Transverse colon (tissue), 4 donors: ENCODE measurements at regions not wholly inside any gene's neighbourhood (a gene's known extent, or its start where the extent isn't known, plus 50 kb on each side); places are given as distances from the start of the nearest gene placed in this dataset.

Experiments
- DNase-seq: peaks from one replicate; pipeline ENCODE4 v3.0.0-alpha.2; 2019
- H3K27ac ChIP-seq, 4 donors: fragments of 200-600 bp; sonication (generic); 2 replicates each; pipeline ENCODE4 v1.5.1; 2016 to 2018; ENCODE audit warnings: inconsistent platforms in 4 of 4
- H3K27me3 ChIP-seq: fragments of 200-600 bp; sonication (generic); 2 replicates; pipeline ENCODE4 v1.5.1; 2017; ENCODE audit warnings: inconsistent platforms
- H3K36me3 ChIP-seq, 4 donors: fragments of 200-600 bp; sonication (generic); 2 replicates each; pipeline ENCODE4 v1.5.1; 2017 to 2019; ENCODE audit warnings: inconsistent platforms in 4 of 4
- H3K4me1 ChIP-seq, 4 donors: fragments of 200-600 bp; sonication (generic); 2 replicates each; pipeline ENCODE4 v1.5.1; 2017 to 2020; ENCODE audit warnings: inconsistent platforms in 4 of 4
- H3K4me3 ChIP-seq, 4 donors: fragments of 200-600 bp; sonication (generic); 1 replicate in 1 of 4; 2 replicates in 3 of 4; pipeline versions ENCODE4 v1.5.1 to v1.6.1; 2017 to 2019; ENCODE audit warnings: inconsistent platforms in 4 of 4
- H3K9me3 ChIP-seq, 2 donors: fragments of 200-600 bp; sonication (generic); 2 replicates each; pipeline ENCODE4 v1.5.1; 2017 to 2019; ENCODE audit warnings: inconsistent platforms in 2 of 2
- EP300 ChIP-seq: sonication (generic); formaldehyde crosslinking; IDR thresholded peaks from one replicate; pipeline ENCODE4 v1.6.1; 2017; ENCODE audit warnings: antibody characterized with exemption, low read depth
- POLR2A ChIP-seq: fragments of 450-650 bp; IDR thresholded peaks from one replicate; pipeline ENCODE4 v1.6.1; 2016; ENCODE audit warnings: antibody characterized with exemption, mild to moderate bottlenecking, moderate library complexity
- POLR2AphosphoS5 ChIP-seq, 3 donors: sonication (generic); formaldehyde crosslinking; IDR thresholded peaks; one replicate each; pipeline ENCODE4 v1.6.1; 2016; ENCODE audit warnings: antibody characterized with exemption in 3 of 3
- WGBS, 2 donors: methylation state at CpG; one replicate each; pipeline ENCODE4 v1.1.5; 2018; ENCODE audit warnings: low coverage in 1 of 2; 5-methylcytosine and 5-hydroxymethylcytosine counted together
- in situ Hi-C, 4 donors: fragments of 200-750 bp; cut with MboI; loops; one replicate each; pipeline versions ENCODE4 v1.15.0 to v1.15.1; 2017; ENCODE audit warnings: low sequenced_read_pairs in 3 of 4, low pct_ligation_motif_present in 1 of 4, low pct_unique_long_range_greater_than_20kb in 1 of 4
- intact Hi-C: fragments of 100-400 bp; cut with DNase I; formaldehyde crosslinking; loops from one replicate; pipeline ENCODE4 v1.15.1; 2023; ENCODE audit warnings: low total_unique reads
- TF ChIP-seq, protein P1 (sequence below), 5 experiments: fragments of 200-600 bp in 3 of 5; fragments of 450-650 bp in 2 of 5; sonication (generic) in 3 of 5; IDR thresholded peaks; 1 replicate in 2 of 5; 2 replicates in 3 of 5; pipeline ENCODE4 v1.5.1; 2016 to 2017; ENCODE audit warnings: antibody characterized with exemption in 5 of 5, inconsistent platforms in 3 of 5, mild to moderate bottlenecking in 2 of 5, moderate library complexity in 1 of 5

DNA sequence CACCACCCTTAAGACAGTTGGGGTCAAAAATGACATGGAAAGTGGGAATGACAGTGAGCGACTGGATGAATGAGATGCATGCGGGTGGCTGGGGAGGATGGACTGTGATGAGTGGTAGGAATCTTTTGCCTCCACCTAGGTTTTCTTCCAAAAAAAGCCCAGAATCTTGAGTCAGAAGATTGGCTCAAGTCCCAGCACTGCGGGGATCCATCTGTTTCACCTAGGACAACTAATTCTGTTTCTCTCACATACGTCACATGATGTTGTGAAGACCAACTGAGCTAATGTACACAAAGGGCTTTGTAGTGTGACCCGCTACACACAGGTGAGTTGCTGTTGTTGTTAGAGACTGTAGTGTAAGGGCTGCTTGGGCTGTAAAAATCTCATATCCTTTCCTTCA, 58.5 kb upstream of the SLC35B4 start:
- 88 to 96% methylated on average over 4 to 5 of the region's 5 CpGs for WGBS, 2 donors
- Histone ChIP-seq H3K27me3 (no peaks in the 10 kb centered on the region), H3K9me3 (no peaks in the 10 kb centered on the region), H3K4me3 (no peak overlapping the region), H3K4me1 (peaks cover 0 to 9% (median 2%) of the 10 kb centered on the region in 4 donors), H3K27ac (no peak overlapping the region), H3K36me3 (no peaks in the 10 kb centered on the region)
- no peak for DNase-seq
- in situ Hi-C loops (no loop called here), intact Hi-C loops (no loop called here)
- TF ChIP-seq POLR2AphosphoS5 (IDR thresholded peaks at IDR 0.05) = no peak
- no peak for TF ChIP-seq EP300
- no peak for TF ChIP-seq POLR2A
- TF ChIP-seq, protein P1, sequence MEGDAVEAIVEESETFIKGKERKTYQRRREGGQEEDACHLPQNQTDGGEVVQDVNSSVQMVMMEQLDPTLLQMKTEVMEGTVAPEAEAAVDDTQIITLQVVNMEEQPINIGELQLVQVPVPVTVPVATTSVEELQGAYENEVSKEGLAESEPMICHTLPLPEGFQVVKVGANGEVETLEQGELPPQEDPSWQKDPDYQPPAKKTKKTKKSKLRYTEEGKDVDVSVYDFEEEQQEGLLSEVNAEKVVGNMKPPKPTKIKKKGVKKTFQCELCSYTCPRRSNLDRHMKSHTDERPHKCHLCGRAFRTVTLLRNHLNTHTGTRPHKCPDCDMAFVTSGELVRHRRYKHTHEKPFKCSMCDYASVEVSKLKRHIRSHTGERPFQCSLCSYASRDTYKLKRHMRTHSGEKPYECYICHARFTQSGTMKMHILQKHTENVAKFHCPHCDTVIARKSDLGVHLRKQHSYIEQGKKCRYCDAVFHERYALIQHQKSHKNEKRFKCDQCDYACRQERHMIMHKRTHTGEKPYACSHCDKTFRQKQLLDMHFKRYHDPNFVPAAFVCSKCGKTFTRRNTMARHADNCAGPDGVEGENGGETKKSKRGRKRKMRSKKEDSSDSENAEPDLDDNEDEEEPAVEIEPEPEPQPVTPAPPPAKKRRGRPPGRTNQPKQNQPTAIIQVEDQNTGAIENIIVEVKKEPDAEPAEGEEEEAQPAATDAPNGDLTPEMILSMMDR (IDR thresholded peaks at IDR 0.05) = no peak

DNA sequence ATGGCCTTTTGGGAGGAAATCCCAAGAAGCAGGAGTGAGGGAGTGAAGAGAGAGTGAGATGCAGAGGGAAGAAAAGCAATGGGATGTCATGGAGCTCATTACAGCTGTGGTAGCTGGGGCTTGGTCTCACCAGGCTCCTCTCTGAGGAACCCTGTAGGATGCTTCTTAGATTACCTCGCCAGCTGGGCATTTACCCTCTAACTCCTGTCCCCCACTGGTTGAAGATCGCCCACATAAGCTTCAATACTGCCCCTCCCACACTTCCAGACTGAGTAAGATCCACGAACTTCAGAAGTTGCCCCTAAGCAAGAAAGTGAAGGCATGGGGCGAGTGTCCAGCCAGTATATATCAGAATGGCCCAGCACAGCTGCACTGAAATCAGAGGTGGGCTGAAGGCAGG, 58.1 kb upstream of the SLC35B4 start:
- Histone ChIP-seq H3K4me1 (peaks cover 0 to 9% (median 3%) of the 10 kb centered on the region in 4 donors), H3K4me3 (no peak overlapping the region), H3K27ac (no peak overlapping the region), H3K36me3 (no peaks in the 10 kb centered on the region), H3K9me3 (no peaks in the 10 kb centered on the region), H3K27me3 (no peaks in the 10 kb centered on the region)
- TF ChIP-seq, protein P1 (IDR thresholded peaks at IDR 0.05) = no peak
- TF ChIP-seq EP300 (no peak), POLR2A (no peak), POLR2AphosphoS5 (IDR thresholded peaks at IDR 0.05) (no peak)
- in situ Hi-C loops = no loop called here
- no peak for DNase-seq
- intact Hi-C loops = no loop called here
- 85% methylated on average over 4 of the region's 4 CpGs; no CpG with 5 or more reads in 1 of the 2 donors for WGBS, 2 donors

DNA sequence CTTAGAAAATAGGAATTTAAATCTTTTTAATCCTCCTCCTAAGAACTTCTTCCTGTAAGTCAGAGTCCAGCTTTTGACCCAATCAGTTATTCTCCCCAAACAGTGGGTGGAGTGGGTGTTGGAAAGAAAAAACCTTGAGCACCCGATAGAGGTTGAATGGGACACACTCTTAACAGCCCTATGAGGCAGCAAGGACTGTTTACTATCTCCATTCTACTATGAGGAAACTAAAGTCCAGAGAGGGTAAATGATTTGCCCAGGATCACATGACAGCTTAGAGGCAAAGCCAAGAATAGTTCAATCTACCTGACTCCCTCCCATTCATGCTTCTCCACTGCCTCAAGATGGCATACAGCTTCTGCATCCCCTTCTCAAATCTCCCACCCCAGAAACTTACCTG, 57.6 kb upstream of the SLC35B4 start:
- peaks cover 0 to 14% (median 7%) of the 10 kb centered on the region in 4 donors for H3K4me1 ChIP-seq
- H3K27ac ChIP-seq = peak overlapping the region in 3 of 4 donors; percentile 14 to 49 (median 43)
- WGBS, 2 donors = 72% methylated on average over 1 of the region's 1 CpG; no CpG with 5 or more reads in 1 of the 2 donors
- no peaks in the 10 kb centered on the region for H3K36me3 ChIP-seq
- DNase-seq = peak; percentile 9
- no peaks in the 10 kb centered on the region for H3K27me3 ChIP-seq
- in situ Hi-C loops (no loop called here), intact Hi-C loops (no loop called here)
- H3K4me3 ChIP-seq = no peak overlapping the region
- no peaks in the 10 kb centered on the region for H3K9me3 ChIP-seq
- TF ChIP-seq POLR2AphosphoS5 (IDR thresholded peaks at IDR 0.05) = no peak
- TF ChIP-seq, protein P1 (IDR thresholded peaks at IDR 0.05) = no peak
- no peak for TF ChIP-seq EP300
- no peak for TF ChIP-seq POLR2A

DNA sequence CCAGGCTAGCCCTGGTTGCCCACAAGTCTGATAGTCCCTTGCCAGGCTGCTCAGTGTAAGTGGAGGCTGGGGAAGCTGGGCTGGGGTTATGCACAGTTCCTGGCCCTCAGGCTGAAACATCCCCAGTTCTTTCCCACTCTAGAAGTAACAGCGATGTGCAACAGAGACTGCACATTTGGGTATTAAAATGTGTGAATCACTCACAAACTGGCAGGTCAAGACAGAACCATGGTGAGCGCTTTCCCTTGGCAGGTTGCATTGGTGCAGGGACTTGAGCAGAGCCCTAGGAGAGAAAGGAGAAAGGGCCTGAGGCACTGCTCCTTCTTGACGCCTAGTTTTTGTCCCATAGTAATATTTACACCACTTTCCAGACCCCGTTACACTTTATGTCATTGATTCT, 56.1 kb upstream of the SLC35B4 start:
- no peak for TF ChIP-seq EP300
- TF ChIP-seq POLR2AphosphoS5 (IDR thresholded peaks at IDR 0.05) = no peak
- no peak for TF ChIP-seq POLR2A
- TF ChIP-seq, protein P1 (IDR thresholded peaks at IDR 0.05) = no peak
- no peaks in the 10 kb centered on the region for H3K36me3 ChIP-seq
- 92% methylated on average over 4 of the region's 4 CpGs; no CpG with 5 or more reads in 1 of the 2 donors for WGBS, 2 donors
- no peak for DNase-seq
- H3K27ac ChIP-seq = no peak overlapping the region
- H3K27me3 ChIP-seq = no peaks in the 10 kb centered on the region
- in situ Hi-C loops (no loop called here), intact Hi-C loops (no loop called here)
- H3K4me1 ChIP-seq = peaks cover 0 to 23% (median 11%) of the 10 kb centered on the region in 4 donors
- H3K4me3 ChIP-seq = no peak overlapping the region
- no peaks in the 10 kb centered on the region for H3K9me3 ChIP-seq
